Peyer's patch (tissue), 4 donors: ENCODE measurements at regions not wholly inside any gene's neighbourhood (a gene's known extent, or its start where the extent isn't known, plus 50 kb on each side); places are given as distances from the start of the nearest gene placed in this dataset.
"Not testable (repeated sequence)": the region's sequence is repeated elsewhere in the genome, so short reads cannot be mapped to it uniquely, and the experiment has no call there.

Source experiments
- POLR2A ChIP-seq, 2 donors: fragments of 450-650 bp; IDR thresholded peaks; one replicate each; pipeline ENCODE4 v1.5.1; 2017; ENCODE audit warnings: antibody characterized with exemption in 2 of 2, mild to moderate bottlenecking in 2 of 2, moderate library complexity in 2 of 2
- TF ChIP-seq, protein P1 (sequence below), 6 experiments: fragments of 450-650 bp in 4 of 6; fragments of 200-600 bp in 2 of 6; sonication (generic) in 1 of 6; IDR thresholded peaks; one replicate each; pipeline ENCODE4 v1.5.1; 2017 to 2019; ENCODE audit warnings: antibody characterized with exemption in 6 of 6, mild to moderate bottlenecking in 3 of 6, moderate library complexity in 1 of 6

DNA sequence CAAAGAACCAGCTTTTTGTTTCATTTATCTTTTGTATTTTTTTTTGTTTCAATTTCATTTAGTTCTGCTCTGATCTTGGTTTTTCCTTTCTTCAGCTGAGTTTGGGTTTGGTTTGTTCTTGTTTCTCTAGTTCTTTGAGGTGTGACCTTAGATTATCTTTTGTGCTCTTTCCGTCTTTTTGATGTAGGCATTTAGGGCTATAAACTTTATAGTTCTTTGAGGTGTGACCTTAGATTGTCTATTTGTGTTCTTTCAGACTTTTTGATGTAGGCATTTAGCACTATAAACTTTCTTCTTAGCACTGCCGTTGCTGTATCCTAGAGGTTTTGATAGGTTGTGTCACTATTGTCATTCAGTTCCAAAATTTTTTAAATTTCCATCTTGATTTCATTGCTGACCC is 224.3 kb upstream of the COBL start:
- TF ChIP-seq, protein P1, sequence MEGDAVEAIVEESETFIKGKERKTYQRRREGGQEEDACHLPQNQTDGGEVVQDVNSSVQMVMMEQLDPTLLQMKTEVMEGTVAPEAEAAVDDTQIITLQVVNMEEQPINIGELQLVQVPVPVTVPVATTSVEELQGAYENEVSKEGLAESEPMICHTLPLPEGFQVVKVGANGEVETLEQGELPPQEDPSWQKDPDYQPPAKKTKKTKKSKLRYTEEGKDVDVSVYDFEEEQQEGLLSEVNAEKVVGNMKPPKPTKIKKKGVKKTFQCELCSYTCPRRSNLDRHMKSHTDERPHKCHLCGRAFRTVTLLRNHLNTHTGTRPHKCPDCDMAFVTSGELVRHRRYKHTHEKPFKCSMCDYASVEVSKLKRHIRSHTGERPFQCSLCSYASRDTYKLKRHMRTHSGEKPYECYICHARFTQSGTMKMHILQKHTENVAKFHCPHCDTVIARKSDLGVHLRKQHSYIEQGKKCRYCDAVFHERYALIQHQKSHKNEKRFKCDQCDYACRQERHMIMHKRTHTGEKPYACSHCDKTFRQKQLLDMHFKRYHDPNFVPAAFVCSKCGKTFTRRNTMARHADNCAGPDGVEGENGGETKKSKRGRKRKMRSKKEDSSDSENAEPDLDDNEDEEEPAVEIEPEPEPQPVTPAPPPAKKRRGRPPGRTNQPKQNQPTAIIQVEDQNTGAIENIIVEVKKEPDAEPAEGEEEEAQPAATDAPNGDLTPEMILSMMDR (IDR thresholded peaks at IDR 0.05) = not testable (repeated sequence)
- not testable (repeated sequence) for TF ChIP-seq POLR2A (IDR thresholded peaks at IDR 0.05)
